ENCODE measurements at regions not wholly inside any gene's neighbourhood (a gene's known extent, or its start where the extent isn't known, plus 50 kb on each side); places are given as distances from the start of the nearest gene placed in this dataset.

DNA sequence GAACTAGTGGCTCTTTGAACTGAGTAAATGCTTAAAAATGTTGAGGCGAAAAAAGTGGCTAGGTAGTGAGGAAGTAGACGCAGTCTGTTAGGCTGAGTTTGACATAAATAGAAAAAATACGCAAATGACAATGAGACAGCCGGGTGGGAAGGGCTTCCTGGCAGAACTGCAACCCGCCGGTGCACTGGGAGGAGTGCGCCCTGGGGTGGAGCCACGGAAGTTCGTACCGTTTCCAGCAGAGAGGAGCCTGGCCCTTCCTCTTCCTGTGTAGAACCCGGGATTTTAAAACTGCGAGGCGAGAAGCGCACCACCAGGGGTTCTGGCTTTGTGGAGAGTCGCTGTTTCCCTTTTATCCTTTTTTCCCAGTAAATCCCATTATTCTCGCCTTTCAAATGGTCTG is 602.6 kb downstream of the PYDC2 start:
- H3K9me3 ChIP-seq (ENCODE audit: control insufficient read depth in 4 of 4, low read length in 3 of 4): no peaks in the 10 kb centered on the region
- no peaks in the 10 kb centered on the region for H3K4me1 ChIP-seq (ENCODE audit: control insufficient read depth in 4 of 4, insufficient read depth in 4 of 4, low read length in 3 of 4)
- H3K9ac ChIP-seq (ENCODE audit: low read depth in 1 of 2, low read length in 2 of 2): no peak overlapping the region
- H3K4me3 ChIP-seq (ENCODE audit: low read depth in 1 of 3, low read length in 3 of 3): no peak overlapping the region
- TF ChIP-seq FOXA1 (IDR thresholded peaks at IDR 0.05): no peak
- no peak for TF ChIP-seq ZBTB33 (IDR thresholded peaks at IDR 0.05)
- no peak for TF ChIP-seq FOXA2 (IDR thresholded peaks at IDR 0.05)
- TF ChIP-seq MAX (IDR thresholded peaks at IDR 0.05): no peak
- no peak for TF ChIP-seq HNF4G (IDR thresholded peaks at IDR 0.05)
- TF ChIP-seq SP1 (IDR thresholded peaks at IDR 0.05): no peak
- TF ChIP-seq ATF3 (IDR thresholded peaks at IDR 0.05): no peak
- no peak for TF ChIP-seq JUND (IDR thresholded peaks at IDR 0.05)
- TF ChIP-seq RAD21 (IDR thresholded peaks at IDR 0.05): no peak
- no peak for TF ChIP-seq EGR1 (IDR thresholded peaks at IDR 0.05; ENCODE audit: low read depth in 2 of 2)
- TF ChIP-seq TAF1 (conservative IDR thresholded peaks at IDR 0.05): no peak
- no peak for TF ChIP-seq RXRA (IDR thresholded peaks at IDR 0.05)
- TF ChIP-seq, protein P1, sequence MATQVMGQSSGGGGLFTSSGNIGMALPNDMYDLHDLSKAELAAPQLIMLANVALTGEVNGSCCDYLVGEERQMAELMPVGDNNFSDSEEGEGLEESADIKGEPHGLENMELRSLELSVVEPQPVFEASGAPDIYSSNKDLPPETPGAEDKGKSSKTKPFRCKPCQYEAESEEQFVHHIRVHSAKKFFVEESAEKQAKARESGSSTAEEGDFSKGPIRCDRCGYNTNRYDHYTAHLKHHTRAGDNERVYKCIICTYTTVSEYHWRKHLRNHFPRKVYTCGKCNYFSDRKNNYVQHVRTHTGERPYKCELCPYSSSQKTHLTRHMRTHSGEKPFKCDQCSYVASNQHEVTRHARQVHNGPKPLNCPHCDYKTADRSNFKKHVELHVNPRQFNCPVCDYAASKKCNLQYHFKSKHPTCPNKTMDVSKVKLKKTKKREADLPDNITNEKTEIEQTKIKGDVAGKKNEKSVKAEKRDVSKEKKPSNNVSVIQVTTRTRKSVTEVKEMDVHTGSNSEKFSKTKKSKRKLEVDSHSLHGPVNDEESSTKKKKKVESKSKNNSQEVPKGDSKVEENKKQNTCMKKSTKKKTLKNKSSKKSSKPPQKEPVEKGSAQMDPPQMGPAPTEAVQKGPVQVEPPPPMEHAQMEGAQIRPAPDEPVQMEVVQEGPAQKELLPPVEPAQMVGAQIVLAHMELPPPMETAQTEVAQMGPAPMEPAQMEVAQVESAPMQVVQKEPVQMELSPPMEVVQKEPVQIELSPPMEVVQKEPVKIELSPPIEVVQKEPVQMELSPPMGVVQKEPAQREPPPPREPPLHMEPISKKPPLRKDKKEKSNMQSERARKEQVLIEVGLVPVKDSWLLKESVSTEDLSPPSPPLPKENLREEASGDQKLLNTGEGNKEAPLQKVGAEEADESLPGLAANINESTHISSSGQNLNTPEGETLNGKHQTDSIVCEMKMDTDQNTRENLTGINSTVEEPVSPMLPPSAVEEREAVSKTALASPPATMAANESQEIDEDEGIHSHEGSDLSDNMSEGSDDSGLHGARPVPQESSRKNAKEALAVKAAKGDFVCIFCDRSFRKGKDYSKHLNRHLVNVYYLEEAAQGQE (IDR thresholded peaks at IDR 0.05): no peak
- TF ChIP-seq CTCF (IDR thresholded peaks at IDR 0.05; ENCODE audit: low read depth, low read length, missing input control): no peak
- TF ChIP-seq HNF4A (conservative IDR thresholded peaks at IDR 0.05): no peak
- no peak for TF ChIP-seq YY1 (IDR thresholded peaks at IDR 0.05)
- TF ChIP-seq GABPA (IDR thresholded peaks at IDR 0.05 in 1 of 2, conservative IDR thresholded peaks at IDR 0.05 in 1 of 2): no peak
- WGBS: 56% methylated on average over 16 of the region's 16 CpGs
- no peak for DNase-seq (ENCODE audit: low spot score)
- no peak overlapping the region for H3K27ac ChIP-seq (ENCODE audit: low read depth in 1 of 2, low read length in 2 of 2)
- peaks cover 0 to 3% (median 0%) of the 10 kb centered on the region in 4 donors for H3K27me3 ChIP-seq (ENCODE audit: control insufficient read depth in 4 of 4, insufficient read depth in 4 of 4, low read length in 3 of 4)
- no peaks in the 10 kb centered on the region for H3K36me3 ChIP-seq (ENCODE audit: control insufficient read depth in 4 of 4, insufficient read depth in 3 of 4, low read depth in 1 of 4, low read length in 3 of 4)

DNA sequence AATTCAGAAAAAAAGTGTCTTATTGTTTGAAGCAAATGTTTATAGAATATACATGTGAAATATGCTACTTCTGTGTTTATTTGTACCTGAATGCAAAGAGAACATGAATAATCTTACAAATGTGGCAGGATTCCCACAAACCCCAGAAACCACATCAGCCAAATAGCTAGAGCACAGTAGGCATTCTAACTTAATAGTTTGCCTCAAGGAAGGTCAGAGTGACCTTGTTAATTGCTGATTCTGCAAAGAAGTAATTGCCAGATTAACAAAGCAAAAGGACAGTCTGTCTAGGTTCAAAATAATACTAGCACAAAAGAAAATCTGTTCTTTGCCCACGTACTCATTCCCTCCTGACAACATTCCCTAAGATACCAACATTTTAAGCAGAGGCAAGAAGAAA is 604.0 kb downstream of the PYDC2 start:
- Histone ChIP-seq H3K27ac (ENCODE audit: low read depth in 1 of 2, low read length in 2 of 2) (no peak overlapping the region), H3K36me3 (ENCODE audit: control insufficient read depth in 4 of 4, insufficient read depth in 3 of 4, low read depth in 1 of 4, low read length in 3 of 4) (no peaks in the 10 kb centered on the region), H3K4me3 (ENCODE audit: low read depth in 1 of 3, low read length in 3 of 3) (no peak overlapping the region), H3K9me3 (ENCODE audit: control insufficient read depth in 4 of 4, low read length in 3 of 4) (no peaks in the 10 kb centered on the region), H3K4me1 (ENCODE audit: control insufficient read depth in 4 of 4, insufficient read depth in 4 of 4, low read length in 3 of 4) (no peaks in the 10 kb centered on the region), H3K9ac (ENCODE audit: low read depth in 1 of 2, low read length in 2 of 2) (no peak overlapping the region), H3K27me3 (ENCODE audit: control insufficient read depth in 4 of 4, insufficient read depth in 4 of 4, low read length in 3 of 4) (peaks cover 0 to 3% (median 0%) of the 10 kb centered on the region in 4 donors)
- no peak for DNase-seq (ENCODE audit: low spot score)
- WGBS: 75% methylated on average over 1 of the region's 1 CpG
- TF ChIP-seq RXRA (IDR thresholded peaks at IDR 0.05) (no peak), CTCF (IDR thresholded peaks at IDR 0.05; ENCODE audit: low read depth, low read length, missing input control) (no peak), TAF1 (conservative IDR thresholded peaks at IDR 0.05) (no peak), NR2F2 (IDR thresholded peaks at IDR 0.05) (no peak), JUND (IDR thresholded peaks at IDR 0.05) (no peak), EGR1 (IDR thresholded peaks at IDR 0.05; ENCODE audit: low read depth in 2 of 2) (no peak), GABPA (IDR thresholded peaks at IDR 0.05 in 1 of 2, conservative IDR thresholded peaks at IDR 0.05 in 1 of 2) (no peak), FOXA2 (IDR thresholded peaks at IDR 0.05) (no peak), ZBTB33 (IDR thresholded peaks at IDR 0.05) (no peak), ATF3 (IDR thresholded peaks at IDR 0.05) (no peak), FOXA1 (IDR thresholded peaks at IDR 0.05) (no peak), MAX (IDR thresholded peaks at IDR 0.05) (no peak)

Measured in liver (tissue), 8 donors.